Sigmoid colon (tissue), 4 donors: ENCODE measurements at regions not wholly inside any gene's neighbourhood (a gene's known extent, or its start where the extent isn't known, plus 50 kb on each side); places are given as distances from the start of the nearest gene placed in this dataset.

Source experiments
- CTCF ChIP-seq, 4 experiments: fragments of 450-650 bp in 3 of 4; fragments of 200-600 bp in 1 of 4; IDR thresholded peaks; one replicate each; pipeline ENCODE4 v1.5.1; 2016 to 2019; ENCODE audit warnings: antibody characterized with exemption in 4 of 4, mild to moderate bottlenecking in 3 of 4, moderate library complexity in 2 of 4
- EP300 ChIP-seq, 4 donors: sonication (generic); formaldehyde crosslinking; IDR thresholded peaks; one replicate each; pipeline ENCODE4 v1.6.1; 2017; ENCODE audit warnings: antibody characterized with exemption in 4 of 4

- TF ChIP-seq CTCF (IDR thresholded peaks at IDR 0.05) (no peak), EP300 (IDR thresholded peaks at IDR 0.05) (no peak)
Measured at GRCh38 chr13:65497265-65497664, 1732.9 kb downstream of the PCDH9 start.
